ENCODE measurements at regions not wholly inside any gene's neighbourhood (a gene's known extent, or its start where the extent isn't known, plus 50 kb on each side); places are given as distances from the start of the nearest gene placed in this dataset.
"Not testable (repeated sequence)": the region's sequence is repeated elsewhere in the genome, so short reads cannot be mapped to it uniquely, and the experiment has no call there.

DNA sequence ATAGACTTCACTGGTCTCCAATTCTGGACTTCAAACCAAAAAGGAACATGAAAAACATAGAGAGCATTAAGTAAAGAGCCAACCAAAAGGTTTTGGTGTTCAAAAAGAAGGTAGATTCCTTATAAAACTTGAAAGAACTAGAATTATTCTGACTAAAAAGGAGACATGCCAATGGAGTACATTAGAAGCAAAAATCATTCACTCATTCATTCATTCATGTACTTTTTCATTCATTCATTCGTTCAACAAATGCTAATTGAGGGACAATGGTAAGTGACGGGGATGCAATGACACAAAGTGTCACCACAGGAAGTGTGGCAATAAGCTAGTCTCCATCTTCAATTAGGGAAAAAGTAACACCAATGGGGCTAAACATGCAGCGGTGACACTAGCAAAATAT, 181.0 kb upstream of the ATP11B start:
- DNase-seq = no peak

DNA sequence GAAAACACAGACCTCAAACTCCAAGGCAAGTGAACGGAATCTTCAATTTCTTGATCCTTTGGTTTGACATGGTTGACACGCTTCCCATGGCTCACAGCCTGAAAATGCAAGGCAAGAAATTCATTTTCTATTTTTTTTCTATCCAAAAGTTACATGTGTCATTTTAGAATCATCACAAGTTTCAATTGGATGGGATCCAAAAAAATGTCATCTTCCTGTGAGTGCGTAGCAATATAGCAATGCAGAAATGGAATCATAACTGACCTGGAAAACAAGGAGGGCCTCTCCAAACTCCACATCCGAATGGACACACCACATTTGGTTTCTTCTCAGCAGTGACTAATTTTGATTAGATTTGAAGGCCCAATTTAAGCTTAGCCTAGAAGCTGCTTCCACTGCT, 175.8 kb upstream of the ATP11B start:
- DNase-seq = no peak

DNA sequence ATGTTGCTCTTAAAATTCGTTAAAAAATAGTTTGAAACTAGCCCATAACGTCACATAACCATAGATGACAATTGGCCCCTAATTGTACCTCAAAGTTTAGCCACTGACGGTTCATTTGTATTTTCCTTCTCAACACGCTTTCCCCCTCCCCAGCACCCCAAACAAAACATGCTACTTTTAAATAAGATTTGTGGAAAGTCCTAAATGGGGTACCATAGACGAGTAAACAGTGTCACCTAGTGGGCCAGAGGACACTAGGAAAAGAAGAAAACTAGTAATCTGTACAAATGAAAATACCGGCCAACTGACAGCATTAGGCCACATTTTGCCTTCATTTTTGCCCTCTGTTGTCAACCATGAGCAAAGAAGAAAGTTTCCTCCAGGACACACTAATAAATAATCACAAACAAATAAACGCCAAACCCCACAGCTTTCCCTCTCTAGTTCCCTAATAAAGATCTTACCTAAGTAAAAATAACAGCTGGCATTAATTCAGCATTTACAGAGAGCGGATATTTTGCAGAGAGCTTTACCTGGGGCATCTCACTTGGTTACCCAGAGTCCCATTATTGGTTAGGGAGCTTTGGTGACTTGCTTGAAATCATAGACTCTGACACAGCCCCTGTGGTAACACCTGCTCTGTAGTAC, 175.1 kb upstream of the ATP11B start:
- peak; percentile 76 for DNase-seq

DNA sequence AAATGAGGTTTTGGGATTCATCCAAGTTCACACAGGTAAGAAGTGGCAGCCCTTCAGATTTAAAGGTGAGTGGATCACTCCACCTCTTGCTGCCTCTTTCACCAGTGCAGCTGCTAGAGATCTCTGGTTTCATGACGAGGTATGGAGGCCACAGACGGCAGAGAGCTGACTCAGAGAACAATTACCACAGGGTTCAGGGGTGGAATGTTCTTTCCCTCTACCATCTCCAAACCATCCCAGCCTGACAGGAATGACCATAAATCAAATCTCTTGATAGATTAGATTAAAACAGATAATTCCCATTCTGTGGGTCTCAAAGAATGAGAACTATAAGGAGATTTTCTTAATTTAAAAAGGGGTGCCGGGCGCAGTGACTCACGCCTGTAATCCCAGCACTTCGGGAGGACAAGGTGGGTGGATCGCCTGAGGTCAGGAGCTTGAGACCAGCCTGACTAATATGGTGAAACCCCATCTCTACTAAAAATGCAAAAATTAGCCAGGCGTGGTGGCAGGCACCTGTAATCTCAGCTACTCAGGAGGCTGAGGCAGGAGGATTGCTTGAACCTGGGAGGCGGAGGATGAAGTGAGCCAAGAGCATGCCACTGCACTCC, 174.2 kb upstream of the ATP11B start:
- DNase-seq = no peak

DNA sequence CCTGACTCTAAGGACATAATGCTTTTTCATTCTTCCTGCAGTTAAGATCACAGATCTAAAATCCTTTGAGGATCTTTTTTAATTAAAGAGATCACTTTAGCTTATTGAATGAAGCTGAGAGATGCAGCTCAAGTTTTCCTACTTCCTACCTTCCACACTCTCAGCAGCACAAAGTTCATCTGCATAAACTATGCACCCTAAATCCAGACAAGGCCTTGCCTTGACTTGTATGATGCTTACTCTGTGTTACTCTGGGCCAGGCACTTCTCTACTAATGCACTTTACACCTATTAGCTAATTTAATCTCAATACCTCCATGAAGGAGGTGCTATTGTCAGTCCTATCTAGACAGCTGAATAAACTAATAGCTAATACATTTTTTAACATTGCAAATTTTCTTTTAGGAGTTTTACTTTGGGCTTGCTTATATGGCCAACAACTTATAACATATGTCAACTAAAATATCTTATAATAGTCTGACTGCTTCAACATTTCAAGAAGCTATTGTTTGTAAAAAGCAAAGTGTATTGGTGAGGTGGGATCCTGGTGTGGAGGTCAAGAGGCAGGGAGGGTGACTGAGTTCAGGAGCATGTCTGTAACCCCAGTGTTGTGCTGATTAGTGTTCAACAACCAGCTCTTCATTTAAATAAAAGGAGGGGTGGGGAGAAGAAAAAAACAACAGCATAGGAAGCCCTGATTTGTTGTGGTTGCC, 172.4 kb upstream of the ATP11B start:
- no peak for DNase-seq

DNA sequence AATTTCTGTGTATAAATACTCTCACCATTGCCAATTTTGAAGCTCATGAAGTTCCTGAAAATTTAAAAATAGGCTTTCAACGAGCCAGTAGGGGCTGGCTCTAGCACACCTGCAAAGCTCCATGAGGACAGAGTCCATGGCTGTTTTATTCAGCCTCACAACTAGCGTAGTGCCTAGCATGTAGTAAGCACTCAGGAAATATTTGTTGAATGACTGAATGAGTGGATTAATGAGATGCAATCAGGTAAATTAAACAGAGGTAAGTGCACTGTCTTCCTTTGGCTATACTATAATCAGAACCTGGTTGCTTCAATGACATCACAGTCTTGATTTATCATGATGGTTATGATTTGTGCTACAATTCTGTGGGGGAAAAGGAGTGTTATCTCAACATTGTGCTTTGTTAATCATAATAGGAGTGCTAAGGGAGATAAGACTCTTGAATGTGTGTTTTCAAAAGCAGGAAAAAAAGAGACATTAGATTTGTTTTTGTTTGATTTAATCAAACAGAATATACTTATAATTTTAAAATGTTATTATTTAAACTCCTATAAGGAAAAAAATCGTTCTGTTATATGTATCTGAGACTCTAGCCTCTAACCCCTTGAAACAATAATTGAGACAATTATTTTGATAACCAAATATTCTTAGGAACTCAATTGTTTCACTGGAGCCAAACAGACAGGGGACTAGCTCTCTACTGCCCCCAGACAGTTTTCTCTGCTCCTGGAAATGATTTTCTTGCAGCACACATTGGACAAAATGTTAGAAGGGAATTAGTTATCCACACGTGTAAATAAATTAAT, 171.7 kb upstream of the ATP11B start:
- DNase-seq = no peak

DNA sequence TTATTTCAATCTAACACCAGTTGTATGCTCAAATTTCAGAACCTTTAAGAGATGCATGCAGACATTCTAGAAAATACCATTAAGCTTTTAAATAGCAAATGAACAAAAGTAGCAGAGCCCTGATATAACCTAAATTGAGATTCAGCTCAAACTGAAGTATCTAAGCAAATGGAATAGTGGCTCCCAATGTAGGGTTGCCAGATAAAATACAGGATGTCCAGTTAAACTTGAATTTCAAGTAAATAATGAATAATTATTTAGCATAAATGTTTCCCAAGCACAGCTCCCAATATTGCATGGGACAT, 171.1 kb upstream of the ATP11B start:
- DNase-seq = no peak

DNA sequence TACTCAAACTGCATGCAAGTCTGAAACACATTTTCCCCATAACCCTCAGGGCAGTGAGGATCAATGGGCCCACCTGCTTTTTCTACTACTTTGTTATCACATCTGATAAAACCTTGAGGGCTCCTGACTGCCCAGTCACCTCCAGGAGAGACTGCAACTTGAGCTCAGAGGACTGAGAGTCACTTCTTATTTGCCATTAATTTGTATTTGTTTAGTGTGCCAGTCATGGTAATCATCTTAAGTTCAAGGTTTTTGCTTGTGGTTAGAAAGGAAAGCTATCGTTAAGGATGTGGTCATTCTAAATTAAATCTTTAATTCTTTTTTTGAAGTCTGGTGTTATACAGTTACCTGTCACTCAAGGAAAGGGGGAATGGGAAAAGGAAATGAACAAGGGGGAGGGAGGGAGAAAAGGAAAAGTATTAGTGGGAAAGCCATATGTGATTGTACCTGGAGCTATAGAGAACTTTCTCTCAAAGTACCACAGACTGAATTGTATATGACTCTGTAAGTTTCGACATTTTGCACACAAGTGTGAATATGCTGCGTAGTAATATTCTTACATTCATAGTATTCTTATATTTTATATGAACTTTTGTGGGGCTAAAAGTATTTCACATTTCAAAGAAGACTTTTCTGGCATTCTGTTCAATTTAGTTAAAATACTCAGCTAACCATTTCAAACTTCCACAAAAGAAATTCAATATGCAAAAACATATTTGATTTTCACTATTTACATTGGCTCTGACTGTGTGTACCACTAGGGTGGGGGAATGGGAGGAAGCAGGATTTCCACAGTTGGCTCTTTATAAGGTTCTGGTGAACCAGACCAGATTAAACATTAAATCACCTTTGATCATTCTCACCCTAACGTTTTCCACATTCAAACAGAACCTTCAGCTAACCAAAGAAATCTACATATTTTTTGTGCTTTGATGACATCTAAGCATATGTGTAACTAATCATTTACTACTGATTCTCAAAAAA, 166.5 kb upstream of the ATP11B start:
- no peak for DNase-seq

DNA sequence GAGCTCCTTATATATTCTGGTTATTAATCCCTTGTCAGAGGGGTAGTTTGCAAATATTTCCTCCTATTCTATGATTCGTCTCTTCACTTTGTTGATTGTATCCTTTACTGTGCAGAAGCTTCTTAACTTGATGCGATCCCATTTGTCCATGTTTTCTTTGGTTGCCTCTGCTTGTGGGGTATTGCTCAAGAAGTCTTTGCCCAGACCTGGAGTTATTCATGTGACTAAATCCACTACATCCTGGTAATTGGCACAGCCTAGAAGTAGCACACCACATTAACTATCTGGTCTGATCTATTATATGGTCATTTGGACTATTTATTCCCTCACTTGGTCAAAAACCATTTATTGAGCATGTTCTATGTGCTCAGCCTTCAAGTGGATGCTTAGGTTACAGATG, 164.8 kb upstream of the ATP11B start:
- DNase-seq = no peak

DNA sequence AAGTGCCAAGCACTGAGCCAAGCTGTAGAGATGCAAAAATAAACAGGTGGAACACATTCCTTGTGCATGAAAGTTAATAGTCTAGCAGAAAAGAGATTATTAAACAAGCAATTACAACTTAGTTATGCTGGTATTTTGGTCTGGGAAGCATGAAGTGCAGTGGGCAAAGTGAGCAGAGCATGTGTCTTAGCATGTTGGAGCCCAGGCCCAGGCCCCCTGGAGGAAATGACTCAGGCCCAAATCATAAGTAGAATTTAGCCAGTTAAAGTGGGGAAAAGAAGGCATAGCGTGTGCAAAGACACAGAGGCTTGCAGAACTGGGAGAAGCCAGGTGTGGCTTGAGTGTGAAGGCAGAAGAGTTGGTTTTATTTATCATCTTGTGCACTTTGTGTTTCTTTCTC, 163.8 kb upstream of the ATP11B start:
- no peak for DNase-seq

DNA sequence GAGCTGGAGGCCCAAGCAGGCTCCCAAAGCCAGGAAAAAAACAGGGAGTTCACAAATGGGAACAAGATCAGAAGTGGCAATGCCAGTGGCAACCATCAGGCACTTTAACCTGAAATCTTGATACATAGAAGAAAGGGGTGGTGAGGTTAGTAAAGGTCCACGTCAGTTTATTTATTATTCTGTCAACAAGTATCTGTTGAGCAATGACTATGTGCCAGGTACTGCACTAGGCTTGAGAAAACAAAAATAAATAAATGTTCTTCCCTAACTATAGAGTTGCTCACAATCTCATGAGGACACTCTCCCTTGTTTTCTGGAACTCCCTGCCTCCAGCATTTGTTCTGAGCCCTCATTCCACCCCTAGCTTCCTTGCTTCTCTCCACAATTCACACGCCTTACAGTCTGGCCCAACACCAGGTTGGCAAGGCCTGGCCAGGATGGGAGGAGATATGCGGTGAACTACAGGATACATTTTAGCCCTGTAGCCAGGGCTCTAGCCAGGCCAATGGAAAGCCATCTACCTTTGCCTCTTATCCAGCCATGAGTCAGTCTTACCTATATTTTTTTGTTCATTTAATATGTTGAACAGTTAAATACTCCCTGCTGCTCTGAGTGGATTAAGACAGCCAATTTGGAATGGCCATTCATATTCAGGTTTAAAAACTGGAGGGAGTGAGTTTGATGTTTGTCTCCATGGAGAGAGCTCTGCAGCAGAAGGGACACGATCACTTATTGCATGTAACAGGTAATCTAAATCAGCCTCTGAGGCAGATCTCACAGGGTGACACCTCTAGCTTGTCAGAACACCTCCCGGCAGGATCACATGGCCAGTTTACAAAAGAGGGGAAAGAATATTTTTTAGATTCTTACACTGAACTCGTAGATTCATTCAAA, 161.9 kb upstream of the ATP11B start:
- DNase-seq = no peak

DNA sequence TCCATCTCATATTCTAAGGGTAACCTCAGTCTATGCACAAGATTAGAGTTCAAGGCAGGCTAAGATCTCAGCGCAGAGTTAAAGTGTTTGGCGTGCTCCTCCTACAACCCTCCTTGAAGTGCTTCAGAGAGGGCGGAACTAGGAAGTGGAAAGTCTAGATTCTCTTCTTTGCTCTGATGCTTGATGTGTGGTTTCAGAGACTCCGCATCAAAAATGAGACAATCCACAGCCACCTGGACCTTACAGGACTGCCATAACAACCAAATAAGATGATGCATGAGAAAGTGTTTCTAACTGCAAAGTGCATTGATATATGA, 161.3 kb upstream of the ATP11B start:
- DNase-seq = no peak

DNA sequence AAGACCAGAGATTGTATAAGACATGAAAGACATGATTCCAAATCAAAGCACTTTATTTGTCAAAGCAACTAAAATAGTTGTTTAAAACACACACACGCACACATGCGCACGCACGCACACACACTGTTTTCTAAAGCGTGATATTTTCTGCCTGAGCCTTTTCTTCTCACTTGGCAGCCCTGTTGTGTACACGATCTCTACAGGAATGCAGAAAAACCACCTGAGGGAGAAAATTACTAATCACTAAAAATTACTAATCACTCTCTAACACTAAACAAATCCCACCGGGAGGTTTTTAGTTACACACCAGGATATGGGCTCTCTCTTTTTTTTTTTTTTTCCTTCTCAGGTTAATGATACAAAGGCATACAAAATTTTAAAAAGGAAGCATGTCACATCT, 160.1 kb upstream of the ATP11B start:
- DNase-seq = no peak

DNA sequence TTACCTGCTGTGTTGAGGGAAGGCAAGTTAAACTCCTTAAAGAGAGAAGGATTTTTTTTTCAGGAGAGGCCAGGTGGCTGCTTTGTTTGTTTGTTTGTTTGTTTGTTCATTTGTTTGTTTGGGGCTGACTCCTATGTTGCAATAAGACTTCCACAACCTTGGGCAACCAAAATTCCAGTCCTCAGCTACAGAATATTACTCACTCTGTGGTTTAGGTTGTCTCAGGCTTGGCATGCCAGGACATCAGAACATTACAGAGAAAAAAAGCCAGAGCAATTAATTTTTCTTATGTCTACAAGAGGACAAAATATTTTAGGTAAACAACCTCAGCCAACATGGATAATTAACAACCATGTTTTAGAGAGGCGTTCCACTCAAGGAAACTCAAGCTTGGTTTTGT, 156.7 kb upstream of the ATP11B start:
- no peak for DNase-seq

DNA sequence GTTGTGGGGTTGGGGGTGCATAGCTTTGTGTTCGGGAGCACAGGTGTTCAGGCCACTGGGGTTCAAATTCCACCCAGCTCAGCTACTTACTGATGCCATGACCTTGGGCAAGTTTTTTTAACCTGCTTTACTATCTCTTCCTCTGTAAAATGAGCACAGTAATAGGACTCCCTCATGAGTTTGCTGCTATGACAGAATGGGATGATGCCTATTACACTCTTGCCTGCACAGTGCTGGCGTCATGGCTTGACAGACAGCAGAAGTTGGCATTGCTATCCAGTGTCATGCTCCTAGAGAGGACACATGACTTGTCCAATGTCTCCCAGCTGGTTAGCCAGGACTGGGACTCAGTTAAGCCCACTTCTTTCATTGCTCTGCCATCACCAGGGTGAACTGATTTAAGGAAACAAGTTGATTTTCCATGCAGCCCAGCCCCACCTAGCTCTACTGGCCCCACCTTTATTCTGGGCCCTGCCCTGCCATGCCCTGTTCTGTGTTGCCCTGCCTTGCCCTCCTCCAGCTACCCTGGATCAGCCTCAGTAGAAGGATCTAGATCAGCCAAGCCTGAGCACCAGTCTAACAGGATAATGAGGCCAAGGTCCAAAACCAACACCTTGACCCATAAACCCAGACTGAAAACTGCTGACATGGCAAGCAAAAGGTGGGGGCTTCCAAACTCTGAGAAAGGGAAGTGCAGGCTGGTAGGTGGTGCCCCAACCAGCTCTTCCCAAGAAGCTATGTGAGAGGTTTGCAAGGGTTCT, 155.8 kb upstream of the ATP11B start:
- DNase-seq = no peak

DNA sequence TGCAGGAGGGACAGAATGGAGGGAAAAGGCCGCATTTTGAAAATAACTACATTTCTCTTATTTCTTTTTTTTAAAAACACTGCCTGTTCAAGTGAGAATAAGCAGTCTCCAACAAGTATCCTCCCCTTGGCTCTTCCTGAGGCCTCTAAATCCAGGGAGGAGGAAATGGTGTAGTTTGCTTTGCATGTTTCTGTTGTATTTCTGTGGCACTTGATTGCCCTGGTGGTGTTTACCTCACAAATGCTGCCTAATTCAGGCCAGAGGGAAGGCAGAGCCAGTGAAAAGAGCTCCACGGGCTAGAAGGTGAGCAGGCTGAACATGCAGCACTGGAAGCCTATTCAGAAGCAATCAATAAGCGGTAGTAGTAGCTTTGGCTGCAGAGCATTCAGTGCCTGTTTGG, 149.3 kb upstream of the ATP11B start:
- no peak for DNase-seq

DNA sequence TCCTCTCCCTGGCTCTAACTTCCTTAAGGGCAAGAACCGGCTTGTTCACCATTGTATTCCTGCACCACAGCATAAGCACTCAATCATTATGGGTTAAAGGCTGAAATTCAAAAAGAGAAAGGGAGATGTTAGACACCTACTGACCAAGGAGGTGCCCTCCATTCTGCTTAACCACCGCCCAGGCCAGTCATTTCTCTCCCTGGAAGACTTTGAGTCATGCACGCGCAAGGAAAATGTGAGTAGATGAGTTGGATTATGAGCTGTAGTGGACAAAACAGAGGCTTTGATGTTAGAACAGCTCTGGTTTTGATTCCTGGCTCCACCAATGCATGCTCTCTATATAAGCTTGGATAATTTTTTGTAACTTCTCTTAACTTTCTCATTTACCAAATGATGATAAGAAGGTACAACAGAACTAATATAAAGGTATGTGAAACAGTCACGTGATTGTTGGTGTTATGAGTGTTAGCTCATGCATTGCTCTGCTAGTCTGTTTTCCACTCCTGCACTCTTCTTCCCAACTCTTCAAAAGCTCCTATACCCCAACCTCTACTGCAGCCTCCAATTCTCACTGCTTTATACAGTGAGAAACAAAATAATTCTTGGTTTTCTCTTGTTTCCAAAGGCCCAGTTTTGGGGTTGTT, 148.4 kb upstream of the ATP11B start:
- no peak for DNase-seq

DNA sequence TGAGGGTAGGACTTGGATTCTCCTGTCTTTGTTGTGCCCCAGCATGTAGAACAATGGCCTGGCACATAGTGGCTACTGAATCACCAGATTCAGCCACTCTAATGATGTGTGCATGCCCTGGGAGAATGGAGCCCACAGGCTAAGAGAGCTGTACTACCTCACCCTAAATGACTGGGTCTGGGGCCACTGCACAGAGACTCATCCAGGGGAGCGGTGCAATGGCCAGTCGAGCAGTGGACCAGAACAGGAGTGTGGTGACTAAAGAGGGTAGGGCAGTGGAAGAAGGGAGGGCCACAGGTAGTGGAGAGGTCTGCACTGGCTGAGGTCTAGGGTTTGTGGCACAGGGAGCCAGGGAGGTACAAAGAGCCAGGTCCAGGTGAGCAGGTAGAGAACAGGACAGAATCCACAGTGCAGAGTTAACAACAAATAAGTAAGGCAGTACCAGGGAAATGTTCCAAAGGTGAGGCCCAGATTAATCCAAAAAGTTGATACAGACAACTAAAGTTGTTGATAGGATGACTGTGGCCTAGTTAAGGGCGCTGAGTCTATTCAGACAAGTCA, 142.7 kb upstream of the ATP11B start:
- no peak for DNase-seq

DNA sequence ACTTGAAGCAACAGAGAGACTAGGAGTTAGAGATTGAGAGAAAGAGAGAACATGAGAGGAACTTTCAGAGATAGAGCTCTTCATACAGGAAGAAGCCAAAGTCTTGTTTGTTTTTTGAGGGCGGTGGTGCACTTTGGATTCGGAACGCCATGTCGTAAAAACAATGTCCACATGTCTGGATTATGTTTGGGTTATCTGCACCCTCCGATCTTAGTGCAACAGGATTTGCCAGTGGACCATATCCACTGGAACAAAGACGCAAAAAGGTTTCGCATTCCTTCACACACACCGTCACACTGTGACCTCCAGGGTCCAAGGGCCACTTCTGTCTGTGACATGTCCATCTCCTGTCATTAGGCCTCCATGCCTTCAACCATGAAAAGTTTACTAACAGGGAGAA, 141.8 kb upstream of the ATP11B start:
- DNase-seq = no peak

DNA sequence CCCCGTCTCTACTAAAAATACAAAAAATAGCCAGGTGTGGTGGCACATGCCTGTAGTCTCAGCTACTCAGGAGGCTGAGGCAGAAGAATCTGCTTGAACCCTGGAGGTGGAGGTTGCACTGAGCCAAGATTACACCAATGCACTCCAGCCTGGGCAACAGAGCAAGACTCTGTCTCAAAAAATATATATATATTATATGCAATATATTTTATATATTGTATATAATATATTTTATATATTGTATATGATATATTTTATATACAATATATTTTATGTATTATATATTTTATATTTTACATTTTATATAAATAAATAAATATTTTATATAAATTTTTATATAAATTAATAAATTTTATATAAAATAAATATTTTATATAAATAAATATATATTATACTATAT, 140.2 kb upstream of the ATP11B start:
- not testable (repeated sequence) for DNase-seq

Measured in NCI-H2081 treated with DMSO at 0.1 percent for 48 hours (cell line).